ENCODE measurements at regions not wholly inside any gene's neighbourhood (a gene's known extent, or its start where the extent isn't known, plus 50 kb on each side); places are given as distances from the start of the nearest gene placed in this dataset.

DNA sequence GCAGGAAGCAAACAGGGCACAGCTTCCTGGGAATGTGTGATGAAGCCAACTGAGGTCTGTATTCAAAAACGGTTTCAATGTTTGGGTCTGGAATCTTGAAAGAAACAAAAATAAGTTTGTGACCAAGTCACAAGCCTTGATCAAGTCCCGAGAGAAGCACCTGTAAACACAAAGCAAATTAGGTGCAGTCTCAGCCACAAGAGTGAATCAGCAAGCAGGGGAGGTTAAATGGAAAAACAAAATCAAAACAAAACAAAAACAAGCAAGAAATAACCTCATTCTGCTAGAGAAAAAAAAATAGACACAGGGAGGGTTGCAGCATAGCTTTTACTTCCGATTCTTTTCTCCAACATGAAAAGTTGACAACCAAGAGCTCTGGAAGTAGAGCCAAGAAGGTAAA, 201.7 kb downstream of the CLIC5 start:
- no peaks in the 10 kb centered on the region for H3K27me3 Mint-ChIP-seq (ENCODE audit: insufficient read depth)
- H3K4me1 ChIP-seq (ENCODE audit: control insufficient read depth, insufficient read depth, low read length): no peaks in the 10 kb centered on the region
- H3K27me3 ChIP-seq (ENCODE audit: control insufficient read depth, insufficient read depth, low read length, poor library complexity, severe bottlenecking): no peaks in the 10 kb centered on the region
- no peak overlapping the region for H3K4me3 ChIP-seq (ENCODE audit: low read length)
- H3K9me3 ChIP-seq (ENCODE audit: control insufficient read depth, low read length): no peaks in the 10 kb centered on the region
- no peak overlapping the region for H3K4me3 Mint-ChIP-seq
- WGBS, 2 experiments (ENCODE audit: insufficient coverage in 1 of 2, insufficient read length in 1 of 2): 86 to 97% methylated on average over 3 of the region's 3 CpGs
- no peaks in the 10 kb centered on the region for H3K36me3 ChIP-seq (ENCODE audit: control insufficient read depth, insufficient read depth, low read length)
- no peak overlapping the region for H3K27ac Mint-ChIP-seq
- no peak overlapping the region for H3K27ac ChIP-seq (ENCODE audit: low read depth, low read length)
- H3K9ac ChIP-seq (ENCODE audit: extremely low read depth, low read length, poor library complexity, severe bottlenecking): no peak overlapping the region
- H3K4me1 Mint-ChIP-seq: no peaks in the 10 kb centered on the region
- TF ChIP-seq, protein P1, sequence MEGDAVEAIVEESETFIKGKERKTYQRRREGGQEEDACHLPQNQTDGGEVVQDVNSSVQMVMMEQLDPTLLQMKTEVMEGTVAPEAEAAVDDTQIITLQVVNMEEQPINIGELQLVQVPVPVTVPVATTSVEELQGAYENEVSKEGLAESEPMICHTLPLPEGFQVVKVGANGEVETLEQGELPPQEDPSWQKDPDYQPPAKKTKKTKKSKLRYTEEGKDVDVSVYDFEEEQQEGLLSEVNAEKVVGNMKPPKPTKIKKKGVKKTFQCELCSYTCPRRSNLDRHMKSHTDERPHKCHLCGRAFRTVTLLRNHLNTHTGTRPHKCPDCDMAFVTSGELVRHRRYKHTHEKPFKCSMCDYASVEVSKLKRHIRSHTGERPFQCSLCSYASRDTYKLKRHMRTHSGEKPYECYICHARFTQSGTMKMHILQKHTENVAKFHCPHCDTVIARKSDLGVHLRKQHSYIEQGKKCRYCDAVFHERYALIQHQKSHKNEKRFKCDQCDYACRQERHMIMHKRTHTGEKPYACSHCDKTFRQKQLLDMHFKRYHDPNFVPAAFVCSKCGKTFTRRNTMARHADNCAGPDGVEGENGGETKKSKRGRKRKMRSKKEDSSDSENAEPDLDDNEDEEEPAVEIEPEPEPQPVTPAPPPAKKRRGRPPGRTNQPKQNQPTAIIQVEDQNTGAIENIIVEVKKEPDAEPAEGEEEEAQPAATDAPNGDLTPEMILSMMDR (conservative IDR thresholded peaks at IDR 0.05): no peak
- H3K9me3 Mint-ChIP-seq: no peaks in the 10 kb centered on the region
- no peaks in the 10 kb centered on the region for H3K36me3 Mint-ChIP-seq (ENCODE audit: low read depth)
- DNase-seq: no peak

DNA sequence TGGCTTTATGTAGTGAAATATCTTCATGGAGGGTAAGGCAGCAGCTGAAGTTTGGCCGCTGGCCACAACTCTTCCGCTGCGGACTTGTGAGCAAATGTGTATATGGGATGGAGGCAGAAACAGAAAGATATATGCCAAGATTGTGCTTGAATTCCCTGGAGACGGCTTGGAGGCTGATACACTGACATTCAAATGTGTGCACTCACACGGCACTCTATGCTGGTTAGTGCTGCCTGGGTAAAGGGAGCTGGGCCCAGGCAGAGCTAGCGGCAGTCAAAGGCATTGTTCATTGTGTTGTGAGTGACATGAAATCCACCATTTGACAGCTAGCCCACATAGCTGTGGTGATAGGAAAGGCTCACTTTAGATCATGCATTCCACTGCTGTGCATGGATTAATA, 202.7 kb downstream of the CLIC5 start:
- Mint-ChIP-seq H3K4me3 (no peak overlapping the region), H3K36me3 (ENCODE audit: low read depth) (no peaks in the 10 kb centered on the region), H3K9me3 (no peaks in the 10 kb centered on the region), H3K4me1 (no peaks in the 10 kb centered on the region), H3K27me3 (ENCODE audit: insufficient read depth) (no peaks in the 10 kb centered on the region), H3K27ac (no peak overlapping the region)
- Histone ChIP-seq H3K9me3 (ENCODE audit: control insufficient read depth, low read length) (no peaks in the 10 kb centered on the region), H3K4me1 (ENCODE audit: control insufficient read depth, insufficient read depth, low read length) (no peaks in the 10 kb centered on the region), H3K36me3 (ENCODE audit: control insufficient read depth, insufficient read depth, low read length) (no peaks in the 10 kb centered on the region), H3K9ac (ENCODE audit: extremely low read depth, low read length, poor library complexity, severe bottlenecking) (no peak overlapping the region), H3K27ac (ENCODE audit: low read depth, low read length) (no peak overlapping the region), H3K4me3 (ENCODE audit: low read length) (no peak overlapping the region), H3K27me3 (ENCODE audit: control insufficient read depth, insufficient read depth, low read length, poor library complexity, severe bottlenecking) (no peaks in the 10 kb centered on the region)
- TF ChIP-seq, protein P1 (conservative IDR thresholded peaks at IDR 0.05): no peak
- no peak for DNase-seq
- WGBS, 2 experiments (ENCODE audit: insufficient coverage in 1 of 2, insufficient read length in 1 of 2): 84 to 90% methylated on average over 4 to 6 of the region's 6 CpGs

DNA sequence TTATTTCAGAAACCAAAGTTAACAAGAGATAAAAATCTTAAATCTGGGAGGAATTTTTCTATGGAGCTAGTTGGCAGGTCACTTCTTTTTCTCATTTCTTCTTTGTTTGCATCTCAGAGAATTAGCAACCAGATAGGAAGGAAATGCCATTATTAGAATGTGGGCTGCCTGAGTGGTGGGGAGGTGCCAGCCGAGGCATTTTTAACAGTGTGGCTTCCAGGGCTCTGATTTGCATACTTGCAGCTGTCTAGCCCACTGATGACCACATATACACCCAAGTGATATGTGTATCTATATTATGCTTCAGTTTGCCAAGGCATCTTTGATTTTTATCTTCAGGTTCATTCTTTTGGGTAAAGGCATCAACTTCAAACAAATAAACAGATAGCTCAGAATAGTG, 206.7 kb downstream of the CLIC5 start:
- H3K9ac ChIP-seq (ENCODE audit: extremely low read depth, low read length, poor library complexity, severe bottlenecking): no peak overlapping the region
- no peak overlapping the region for H3K4me3 Mint-ChIP-seq
- WGBS, 2 experiments (ENCODE audit: insufficient coverage in 1 of 2, insufficient read length in 1 of 2): 73% methylated on average over 1 of the region's 1 CpG; no CpG with 5 or more reads in 1 of the 2 experiments
- H3K27me3 ChIP-seq (ENCODE audit: control insufficient read depth, insufficient read depth, low read length, poor library complexity, severe bottlenecking): no peaks in the 10 kb centered on the region
- H3K27ac Mint-ChIP-seq: no peak overlapping the region
- H3K9me3 Mint-ChIP-seq: no peaks in the 10 kb centered on the region
- no peaks in the 10 kb centered on the region for H3K4me1 Mint-ChIP-seq
- no peaks in the 10 kb centered on the region for H3K27me3 Mint-ChIP-seq (ENCODE audit: insufficient read depth)
- H3K36me3 Mint-ChIP-seq (ENCODE audit: low read depth): no peaks in the 10 kb centered on the region
- no peaks in the 10 kb centered on the region for H3K4me1 ChIP-seq (ENCODE audit: control insufficient read depth, insufficient read depth, low read length)
- H3K27ac ChIP-seq (ENCODE audit: low read depth, low read length): no peak overlapping the region
- TF ChIP-seq, protein P1 (conservative IDR thresholded peaks at IDR 0.05): no peak
- no peak overlapping the region for H3K4me3 ChIP-seq (ENCODE audit: low read length)
- H3K36me3 ChIP-seq (ENCODE audit: control insufficient read depth, insufficient read depth, low read length): no peaks in the 10 kb centered on the region
- DNase-seq: no peak
- H3K9me3 ChIP-seq (ENCODE audit: control insufficient read depth, low read length): peaks cover 12% of the 10 kb centered on the region
